HG03442 (cell line): ENCODE measurements at regions not wholly inside any gene's neighbourhood (a gene's known extent, or its start where the extent isn't known, plus 50 kb on each side); places are given as distances from the start of the nearest gene placed in this dataset.

Experiments
- ATAC-seq: cut with Tn5 transposase; IDR thresholded peaks from one replicate; pipeline ENCODE4 v1.9.1; 2021; ENCODE audit warnings: mild to moderate bottlenecking, moderate library complexity; ENCODE audit not compliant: unreplicated experiment

GRCh38 chr6:79307321-79308036, 73.0 kb upstream of the HMGN3 start:
- no peak for ATAC-seq

- no peak for ATAC-seq
These were observed 70.5 kb upstream of the HMGN3 start for GRCh38 chr6:79305020-79305419.

GRCh38 chr6:79302341-79302740, 67.9 kb upstream of the HMGN3 start:
- no peak for ATAC-seq

GRCh38 chr6:79301290-79301689, 66.8 kb upstream of the HMGN3 start:
- no peak for ATAC-seq

- no peak for ATAC-seq
These were observed 61.7 kb upstream of the HMGN3 start for GRCh38 chr6:79296211-79296610.
